GM12865 (cell line): ENCODE measurements at regions not wholly inside any gene's neighbourhood (a gene's known extent, or its start where the extent isn't known, plus 50 kb on each side); places are given as distances from the start of the nearest gene placed in this dataset.

ENCODE experiments used
- DNase-seq: peaks from one replicate; pipeline ENCODE4 v3.0.0; 2010; ENCODE audit warnings: low read depth
- H3K4me3 ChIP-seq: 2 replicates; pipeline ENCODE4 v1.5.1; 2011; ENCODE audit warnings: mild to moderate bottlenecking, low read depth, low read length, control low read depth
- CTCF ChIP-seq: IDR thresholded peaks from 2 replicates; pipeline ENCODE4 v1.5.1; 2011; ENCODE audit warnings: low read length, control low read depth, low read depth, inconsistent platforms; ENCODE audit not compliant: insufficient read depth; ENCODE audit errors: missing control alignments

- no peak overlapping the region for H3K4me3 ChIP-seq
- no peak for TF ChIP-seq CTCF
- no peak for DNase-seq
These were observed 564.3 kb downstream of the MN1 start for GRCh38 chr22:27237080-27237741.

GRCh38 chr22:27238935-27239510, 562.5 kb downstream of the MN1 start:
- DNase-seq = no peak

GRCh38 chr22:27239520-27239919, 562.0 kb downstream of the MN1 start:
- no peak overlapping the region for H3K4me3 ChIP-seq

More at GRCh38 chr22:27238935-27239510, 562.5 kb downstream of the MN1 start:
- no peak overlapping the region for H3K4me3 ChIP-seq
- no peak for TF ChIP-seq CTCF

GRCh38 chr22:27240298-27241075, 561.1 kb downstream of the MN1 start:
- TF ChIP-seq CTCF = no peak
- no peak for DNase-seq
- no peak overlapping the region for H3K4me3 ChIP-seq

More at GRCh38 chr22:27239520-27239919, 562.0 kb downstream of the MN1 start:
- TF ChIP-seq CTCF = no peak
- DNase-seq = no peak

- TF ChIP-seq CTCF = no peak
- DNase-seq = no peak
- no peak overlapping the region for H3K4me3 ChIP-seq
These were observed 559.9 kb downstream of the MN1 start for GRCh38 chr22:27241430-27242321.

GRCh38 chr22:27242474-27242873, 559.1 kb downstream of the MN1 start:
- H3K4me3 ChIP-seq = no peak overlapping the region
- TF ChIP-seq CTCF = no peak
- DNase-seq = no peak
